Right lobe of liver (tissue), 6 donors: ENCODE measurements at regions not wholly inside any gene's neighbourhood (a gene's known extent, or its start where the extent isn't known, plus 50 kb on each side); places are given as distances from the start of the nearest gene placed in this dataset.
A peak's percentile ranks its signal among the peaks of the same experiment; 100 is the strongest.

Experiments used
- ATAC-seq, 4 donors: fragments of 200-7000 bp; cut with Tn5 transposase; one replicate each; pipeline ENCODE4 v1.9.1; 2020; ENCODE audit warnings: mild to moderate bottlenecking in 4 of 4, moderate library complexity in 4 of 4
- DNase-seq, 3 donors: peaks; one replicate each; pipeline ENCODE4 v3.0.0-alpha.2; 2020
- H3K27ac ChIP-seq, 3 donors: fragments of 200-600 bp; one replicate each; pipeline ENCODE4 v1.8.0; 2022
- H3K27me3 ChIP-seq, 2 donors: fragments of 200-600 bp; one replicate each; pipeline ENCODE4 v1.8.0; 2022
- H3K36me3 ChIP-seq, 4 donors: fragments of 200-600 bp; sonication (generic) in 1 of 4; one replicate each; pipeline versions ENCODE4 v1.5.1 to v1.8.0; 2017 to 2022; ENCODE audit warnings: control low read depth in 1 of 4
- H3K4me1 ChIP-seq, 4 donors: fragments of 200-600 bp; sonication (generic) in 1 of 4; one replicate each; pipeline versions ENCODE4 v1.5.1 to v1.8.0; 2017 to 2022; ENCODE audit warnings: control low read depth in 1 of 4
- H3K4me3 ChIP-seq, 3 donors: fragments of 200-600 bp; one replicate each; pipeline ENCODE4 v1.8.0; 2022
- H3K9me3 ChIP-seq, 4 donors: fragments of 200-600 bp; sonication (generic) in 1 of 4; one replicate each; pipeline versions ENCODE4 v1.5.1 to v1.8.0; 2017 to 2022; ENCODE audit warnings: control low read depth in 1 of 4
- POLR2A ChIP-seq: fragments of 450-650 bp; IDR thresholded peaks from one replicate; pipeline ENCODE4 v1.6.1; 2017; ENCODE audit warnings: antibody characterized with exemption, mild to moderate bottlenecking
- WGBS: methylation state at CpG from one replicate; pipeline ENCODE4 v1.1.6; 2018; ENCODE audit warnings: low coverage, low lambda C conversion rate; ENCODE audit not compliant: insufficient coverage; ENCODE audit errors: missing lambda C conversion rate; 5-methylcytosine and 5-hydroxymethylcytosine counted together
- intact Hi-C, 2 donors: fragments of 100-400 bp; cut with DNase I; formaldehyde crosslinking; loops; one replicate each; pipeline versions ENCODE4 v1.11.2 to v1.14.1; 2022
- TF ChIP-seq, protein P1 (sequence below), 4 donors: fragments of 200-600 bp in 3 of 4; fragments of 450-650 bp in 1 of 4; IDR thresholded peaks; one replicate each; pipeline versions ENCODE4 v1.5.1 to v1.8.0; 2016 to 2022; ENCODE audit warnings: antibody characterized with exemption in 4 of 4, mild to moderate bottlenecking in 2 of 4
- donor health status: DM: no; HTN: yes; CAD: no.
- donor health status: DM: no; HTN: no; CAD: no.
- donor health status: DM: no; HTN: no; CAD: no.
- donor health status: DM: no; HTN: yes; CAD: no.
- donor health status: DM: no; HTN: yes; CAD: no.

GRCh38 chr11:116376547-116376946 lies 396.2 kb downstream of the BUD13 start:
- WGBS = 60% methylated on average over 1 of the region's 1 CpG
- DNase-seq = no peak

GRCh38 chr11:116376054-116376453 lies 396.7 kb downstream of the BUD13 start:
- Histone ChIP-seq H3K36me3 (no peaks in the 10 kb centered on the region), H3K27ac (no peak overlapping the region), H3K4me3 (no peak overlapping the region), H3K4me1 (no peaks in the 10 kb centered on the region), H3K27me3 (no peaks in the 10 kb centered on the region), H3K9me3 (no peaks in the 10 kb centered on the region)
- no peak for ATAC-seq
- 70% methylated on average over 1 of the region's 1 CpG for WGBS
- TF ChIP-seq, protein P1, sequence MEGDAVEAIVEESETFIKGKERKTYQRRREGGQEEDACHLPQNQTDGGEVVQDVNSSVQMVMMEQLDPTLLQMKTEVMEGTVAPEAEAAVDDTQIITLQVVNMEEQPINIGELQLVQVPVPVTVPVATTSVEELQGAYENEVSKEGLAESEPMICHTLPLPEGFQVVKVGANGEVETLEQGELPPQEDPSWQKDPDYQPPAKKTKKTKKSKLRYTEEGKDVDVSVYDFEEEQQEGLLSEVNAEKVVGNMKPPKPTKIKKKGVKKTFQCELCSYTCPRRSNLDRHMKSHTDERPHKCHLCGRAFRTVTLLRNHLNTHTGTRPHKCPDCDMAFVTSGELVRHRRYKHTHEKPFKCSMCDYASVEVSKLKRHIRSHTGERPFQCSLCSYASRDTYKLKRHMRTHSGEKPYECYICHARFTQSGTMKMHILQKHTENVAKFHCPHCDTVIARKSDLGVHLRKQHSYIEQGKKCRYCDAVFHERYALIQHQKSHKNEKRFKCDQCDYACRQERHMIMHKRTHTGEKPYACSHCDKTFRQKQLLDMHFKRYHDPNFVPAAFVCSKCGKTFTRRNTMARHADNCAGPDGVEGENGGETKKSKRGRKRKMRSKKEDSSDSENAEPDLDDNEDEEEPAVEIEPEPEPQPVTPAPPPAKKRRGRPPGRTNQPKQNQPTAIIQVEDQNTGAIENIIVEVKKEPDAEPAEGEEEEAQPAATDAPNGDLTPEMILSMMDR (IDR thresholded peaks at IDR 0.05) = no peak
- TF ChIP-seq POLR2A = no peak
- DNase-seq = no peak
- intact Hi-C loops = no loop called here

More at GRCh38 chr11:116376547-116376946, 396.2 kb downstream of the BUD13 start:
- TF ChIP-seq, protein P1 (IDR thresholded peaks at IDR 0.05) = no peak
- no peak for TF ChIP-seq POLR2A
- Histone ChIP-seq H3K36me3 (no peaks in the 10 kb centered on the region), H3K9me3 (no peaks in the 10 kb centered on the region), H3K27ac (no peak overlapping the region), H3K4me1 (no peaks in the 10 kb centered on the region), H3K4me3 (no peak overlapping the region), H3K27me3 (no peaks in the 10 kb centered on the region)
- intact Hi-C loops = no loop called here
- peak in 1 of 4 donors; percentile 17 for ATAC-seq

DNA sequence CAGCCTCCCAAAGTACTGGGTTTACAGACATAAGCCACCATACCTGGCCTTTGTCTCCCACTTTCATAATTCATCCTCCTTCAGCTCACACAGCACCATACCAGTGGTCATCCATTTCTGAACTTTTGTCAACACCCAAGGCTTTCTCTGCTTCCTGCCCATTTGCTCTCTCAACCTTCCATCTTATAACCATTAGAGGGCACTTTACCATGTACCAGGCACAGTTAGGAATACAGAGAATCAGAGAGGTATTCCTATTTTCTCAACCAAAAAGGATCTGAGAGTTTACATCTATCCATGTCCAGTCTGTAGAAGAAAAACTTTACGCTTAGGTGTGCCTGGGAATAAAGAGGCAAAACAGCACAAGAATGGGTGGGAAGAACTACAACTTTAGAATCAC lies 397.6 kb downstream of the BUD13 start:
- ATAC-seq = no peak

GRCh38 chr11:116374085-116374484 lies 398.7 kb downstream of the BUD13 start:
- no peaks in the 10 kb centered on the region for H3K4me1 ChIP-seq
- TF ChIP-seq, protein P1 (IDR thresholded peaks at IDR 0.05) = no peak
- no peak for TF ChIP-seq POLR2A
- intact Hi-C loops = no loop called here
- H3K4me3 ChIP-seq = no peak overlapping the region
- WGBS = no CpG with 5 or more reads among the region's 1 CpG
- H3K36me3 ChIP-seq = no peaks in the 10 kb centered on the region
- ATAC-seq (no peak), DNase-seq (no peak)
- no peaks in the 10 kb centered on the region for H3K9me3 ChIP-seq
- H3K27ac ChIP-seq = no peak overlapping the region
- no peaks in the 10 kb centered on the region for H3K27me3 ChIP-seq

More for the DNA sequence above, 397.6 kb downstream of the BUD13 start:
- DNase-seq = no peak
- H3K4me1 ChIP-seq = no peaks in the 10 kb centered on the region
- no peak overlapping the region for H3K4me3 ChIP-seq
- no peak overlapping the region for H3K27ac ChIP-seq
- TF ChIP-seq, protein P1 (IDR thresholded peaks at IDR 0.05) = no peak
- TF ChIP-seq POLR2A = no peak
- no peaks in the 10 kb centered on the region for H3K36me3 ChIP-seq
- intact Hi-C loops = no loop called here
- no peaks in the 10 kb centered on the region for H3K27me3 ChIP-seq
- 85% methylated on average over 1 of the region's 1 CpG for WGBS
- no peaks in the 10 kb centered on the region for H3K9me3 ChIP-seq
